ENCODE measurements at regions not wholly inside any gene's neighbourhood (a gene's known extent, or its start where the extent isn't known, plus 50 kb on each side); places are given as distances from the start of the nearest gene placed in this dataset.

GRCh38 chr20:23192469-23192868, 106.3 kb upstream of the CD93 start:
- H3K4me3 ChIP-seq, result no peak overlapping the region
- no peak for DNase-seq
- 90 to 93% methylated on average over 3 of the region's 3 CpGs for WGBS, 2 donors

DNA sequence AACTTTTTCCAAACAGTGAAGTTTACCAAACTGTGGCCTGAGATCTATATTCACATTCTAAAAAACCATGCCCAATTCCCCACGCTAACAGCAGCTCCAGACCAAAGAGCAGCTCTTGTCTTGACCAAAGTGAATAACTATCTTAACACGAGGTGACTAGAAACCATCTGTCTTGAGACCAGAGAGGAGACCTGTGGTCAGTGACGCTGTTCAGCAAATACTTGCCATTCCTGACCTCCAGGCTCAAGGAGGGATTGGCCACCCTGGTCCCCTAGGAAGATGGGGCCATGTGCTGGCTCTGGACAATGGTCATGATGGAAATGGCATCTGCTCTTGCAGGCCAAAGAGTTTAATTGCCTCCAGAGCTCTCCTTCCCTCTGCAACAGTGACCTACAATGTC, 104.4 kb upstream of the CD93 start:
- ATAC-seq (ENCODE audit: low FRiP score in 2 of 2) (no peak), DNase-seq (no peak)
- H3K4me3 ChIP-seq, result no peak overlapping the region
- H3K9me3 ChIP-seq, result no peaks in the 10 kb centered on the region
- H3K27me3 ChIP-seq, result no peaks in the 10 kb centered on the region
- H3K27ac ChIP-seq, result no peak overlapping the region
- no peak for TF ChIP-seq POLR2AphosphoS5 (IDR thresholded peaks at IDR 0.05)
- no peak for TF ChIP-seq CTCF (IDR thresholded peaks at IDR 0.05)
- TF ChIP-seq EP300 (IDR thresholded peaks at IDR 0.05), result no peak
- no peak for TF ChIP-seq POLR2A (IDR thresholded peaks at IDR 0.05)
- no peaks in the 10 kb centered on the region for H3K36me3 ChIP-seq
- 88 to 98% methylated on average over 3 of the region's 3 CpGs for WGBS, 2 donors
- H3K4me1 ChIP-seq, result peaks cover 0 to 7% (median 0%) of the 10 kb centered on the region in 4 donors

More at GRCh38 chr20:23192469-23192868, 106.3 kb upstream of the CD93 start:
- no peaks in the 10 kb centered on the region for H3K27me3 ChIP-seq
- ATAC-seq (ENCODE audit: low FRiP score in 2 of 2), result no peak
- H3K27ac ChIP-seq, result no peak overlapping the region
- TF ChIP-seq CTCF (IDR thresholded peaks at IDR 0.05) (no peak), POLR2A (IDR thresholded peaks at IDR 0.05) (no peak), POLR2AphosphoS5 (IDR thresholded peaks at IDR 0.05) (no peak), EP300 (IDR thresholded peaks at IDR 0.05) (no peak)
- H3K36me3 ChIP-seq, result no peaks in the 10 kb centered on the region
- H3K9me3 ChIP-seq, result peaks cover 0 to 4% (median 0%) of the 10 kb centered on the region in 4 donors
- peaks cover 0 to 6% (median 0%) of the 10 kb centered on the region in 4 donors for H3K4me1 ChIP-seq

DNA sequence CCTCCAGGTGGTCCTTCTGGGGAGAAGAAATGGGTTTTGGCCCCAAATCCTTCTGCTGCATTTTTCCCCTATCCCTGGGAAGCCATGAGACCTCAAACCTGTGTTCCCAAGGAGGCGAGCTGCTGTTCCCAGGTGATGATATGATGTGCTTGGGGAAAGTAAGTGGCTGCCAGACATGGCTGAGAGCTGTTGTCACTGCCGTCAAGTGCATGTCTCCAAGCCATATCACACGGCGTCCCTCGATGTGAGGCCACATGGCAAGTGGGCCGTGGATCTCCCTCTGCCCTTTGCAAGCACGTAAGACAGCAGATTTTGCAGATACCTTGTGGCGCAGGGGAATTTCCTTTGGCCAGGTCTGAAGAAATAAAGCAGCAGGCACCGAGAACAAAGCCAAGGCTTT, 103.7 kb upstream of the CD93 start:
- no peak overlapping the region for H3K27ac ChIP-seq
- no peaks in the 10 kb centered on the region for H3K36me3 ChIP-seq
- DNase-seq, result no peak
- WGBS, 2 donors, result 73 to 85% methylated on average over 8 to 9 of the region's 9 CpGs
- H3K9me3 ChIP-seq, result no peaks in the 10 kb centered on the region
- H3K27me3 ChIP-seq, result no peaks in the 10 kb centered on the region
- TF ChIP-seq POLR2A (IDR thresholded peaks at IDR 0.05) (no peak), CTCF (IDR thresholded peaks at IDR 0.05) (no peak), EP300 (IDR thresholded peaks at IDR 0.05) (no peak), POLR2AphosphoS5 (IDR thresholded peaks at IDR 0.05) (no peak)
- peaks cover 0 to 7% (median 0%) of the 10 kb centered on the region in 4 donors for H3K4me1 ChIP-seq
- no peak for ATAC-seq (ENCODE audit: low FRiP score in 2 of 2)
- no peak overlapping the region for H3K4me3 ChIP-seq

- ATAC-seq (ENCODE audit: low FRiP score in 2 of 2), result no peak
- Histone ChIP-seq H3K4me1 (peaks cover 0 to 7% (median 0%) of the 10 kb centered on the region in 4 donors), H3K4me3 (no peak overlapping the region), H3K9me3 (no peaks in the 10 kb centered on the region), H3K36me3 (no peaks in the 10 kb centered on the region), H3K27me3 (no peaks in the 10 kb centered on the region), H3K27ac (no peak overlapping the region)
- no peak for DNase-seq
- WGBS, 2 donors, result 85 to 90% methylated on average over 11 of the region's 11 CpGs
- TF ChIP-seq CTCF (IDR thresholded peaks at IDR 0.05) (no peak), POLR2AphosphoS5 (IDR thresholded peaks at IDR 0.05) (no peak), EP300 (IDR thresholded peaks at IDR 0.05) (no peak), POLR2A (IDR thresholded peaks at IDR 0.05) (no peak)
These were observed 103.2 kb upstream of the CD93 start for GRCh38 chr20:23189341-23189740.

DNA sequence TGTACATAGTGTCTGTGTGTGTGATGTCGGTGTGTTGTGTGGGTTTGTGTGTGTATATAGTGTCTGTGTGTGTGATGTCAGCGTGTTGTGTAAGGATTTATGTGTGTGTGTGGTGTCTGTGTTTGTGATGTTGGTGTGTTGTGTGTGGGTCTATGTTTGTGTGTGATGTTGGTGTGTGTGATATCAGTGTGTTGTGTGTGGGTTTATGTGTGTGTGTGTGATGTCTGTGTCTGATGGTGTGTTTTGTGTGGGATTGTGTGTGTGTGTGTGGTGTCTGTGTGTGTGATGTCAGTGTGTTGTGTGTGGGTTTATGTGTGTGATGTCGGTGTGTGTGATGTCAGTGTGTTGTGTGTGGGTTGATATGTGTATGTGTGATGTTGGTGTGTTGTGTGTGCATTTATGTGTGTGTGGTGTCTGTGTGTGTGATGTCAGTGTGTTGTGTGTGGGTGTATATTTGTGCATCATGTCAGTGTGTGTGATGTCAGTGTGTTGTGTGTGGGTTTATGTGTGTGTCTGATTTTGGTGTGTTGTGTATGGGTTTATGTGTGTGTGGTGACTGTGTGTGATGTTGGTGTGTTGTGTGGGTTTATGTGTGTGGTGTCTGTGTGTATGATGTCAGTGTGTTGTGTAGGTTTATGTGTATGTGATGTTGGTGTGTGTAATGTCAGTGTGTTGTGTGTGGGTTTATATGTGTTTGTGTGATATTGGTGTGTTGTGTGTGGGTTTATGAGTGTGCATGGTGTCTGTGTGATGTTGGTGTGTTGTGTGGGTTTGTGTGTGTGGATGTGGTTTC, 102.4 kb upstream of the CD93 start:
- DNase-seq (peak in 1 of 2 donors; percentile 7), ATAC-seq (ENCODE audit: low FRiP score in 2 of 2) (no peak)
- TF ChIP-seq CTCF (IDR thresholded peaks at IDR 0.05) (no peak), POLR2AphosphoS5 (IDR thresholded peaks at IDR 0.05) (no peak), EP300 (IDR thresholded peaks at IDR 0.05) (no peak), POLR2A (IDR thresholded peaks at IDR 0.05) (no peak)
- WGBS, 2 donors, result 88 to 90% methylated on average over 3 of the region's 3 CpGs
- Histone ChIP-seq H3K36me3 (no peaks in the 10 kb centered on the region), H3K4me3 (no peak overlapping the region), H3K27ac (no peak overlapping the region), H3K27me3 (no peaks in the 10 kb centered on the region), H3K9me3 (no peaks in the 10 kb centered on the region), H3K4me1 (peaks cover 0 to 7% (median 0%) of the 10 kb centered on the region in 4 donors)
